ENCODE measurements at regions not wholly inside any gene's neighbourhood (a gene's known extent, or its start where the extent isn't known, plus 50 kb on each side); places are given as distances from the start of the nearest gene placed in this dataset.

DNA sequence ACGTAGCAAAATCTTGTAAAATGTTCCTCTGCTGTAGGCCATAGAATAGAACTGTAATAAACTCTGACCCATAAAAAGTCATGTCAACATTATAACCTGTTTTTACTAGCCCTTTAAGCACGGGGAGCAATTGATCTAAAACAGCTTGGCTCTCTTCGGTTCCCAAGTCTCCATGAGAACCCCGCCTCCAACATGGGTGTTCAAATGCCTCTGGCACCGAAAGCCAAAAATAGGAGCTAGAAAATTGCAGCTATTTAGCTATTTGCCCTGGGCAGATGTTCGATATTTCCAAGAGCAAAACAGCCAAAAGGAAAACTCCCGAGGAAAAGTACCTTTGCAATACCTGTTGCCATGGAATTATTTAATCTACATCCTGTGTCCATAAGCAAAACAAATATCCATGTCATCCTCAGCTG lies 563.1 kb downstream of the EFNB2 start:
- DNase-seq = no peak

DNA sequence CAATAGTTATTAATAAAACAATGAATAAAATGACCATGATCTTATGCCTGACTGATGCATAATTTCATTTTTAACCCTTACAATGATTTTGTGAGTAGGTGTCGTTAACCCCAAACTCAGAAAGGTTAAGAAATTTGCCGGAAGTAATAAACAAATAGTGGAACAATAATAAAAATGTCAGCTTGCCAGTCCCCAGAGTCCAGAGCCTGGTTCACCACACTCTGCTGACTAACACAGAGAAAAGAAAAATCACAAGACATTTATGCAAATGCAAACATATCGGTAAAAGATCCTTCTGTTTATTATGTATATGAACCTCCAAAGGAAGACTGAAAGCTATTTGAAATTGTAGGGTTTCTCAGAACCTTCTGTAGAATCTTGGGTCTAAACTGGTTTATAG lies 563.7 kb downstream of the EFNB2 start:
- no peak for DNase-seq

DNA sequence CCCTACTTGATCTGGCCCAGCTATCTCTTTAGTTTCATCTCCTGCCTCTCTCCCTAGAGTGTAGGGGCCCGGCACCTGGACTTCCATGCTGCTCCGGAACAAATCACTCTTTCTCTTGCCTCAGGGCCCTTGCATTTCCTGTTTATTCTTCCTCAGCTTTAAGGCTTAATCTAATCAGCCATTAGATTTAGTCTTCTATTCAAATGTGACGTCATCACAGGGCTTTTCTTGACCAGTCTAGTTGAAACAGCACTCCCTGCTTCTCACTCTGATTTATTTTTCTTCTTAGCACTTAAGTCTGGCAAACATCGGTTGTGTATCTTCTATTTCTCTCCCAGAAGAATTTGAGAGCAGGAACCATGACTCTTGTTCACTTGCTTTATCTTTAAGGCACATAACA lies 564.1 kb downstream of the EFNB2 start:
- DNase-seq = no peak

DNA sequence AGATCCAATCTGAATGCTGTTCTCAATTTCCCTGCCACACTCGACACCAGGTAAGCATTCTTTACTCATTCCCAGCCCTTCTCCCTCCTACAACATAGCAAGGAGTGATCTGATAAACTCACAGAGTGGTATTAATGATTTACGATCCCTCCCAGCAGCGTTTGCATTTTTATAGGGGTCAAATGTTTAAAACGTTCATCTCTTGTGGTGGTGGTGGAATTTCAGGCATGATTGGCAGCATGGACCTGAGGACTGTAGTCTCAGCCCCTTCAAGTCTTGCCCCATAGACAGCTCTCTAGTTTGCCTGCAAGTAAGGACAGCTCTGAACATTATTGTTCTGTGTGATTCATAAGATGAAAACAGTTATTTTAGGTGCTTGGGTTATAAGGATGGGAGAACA lies 565.7 kb downstream of the EFNB2 start:
- DNase-seq = no peak

DNA sequence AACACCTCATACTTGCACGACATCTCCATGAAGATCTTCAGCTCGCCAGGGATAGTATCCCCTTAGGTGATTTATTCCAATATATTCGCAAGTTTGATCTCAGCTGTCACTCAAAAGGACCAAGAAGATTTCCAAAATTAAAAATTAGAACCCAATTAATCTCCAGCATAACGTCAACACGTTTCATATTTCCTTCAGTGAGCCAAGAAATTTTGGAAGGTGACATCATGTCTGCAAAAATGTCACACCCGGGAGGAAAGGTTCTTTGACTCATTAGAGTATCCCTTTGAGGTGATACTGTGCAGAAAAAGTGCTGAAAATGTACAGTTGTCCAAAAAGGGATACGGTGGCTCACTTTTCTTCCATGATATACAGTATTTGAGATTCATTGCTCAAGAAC lies 569.6 kb downstream of the EFNB2 start:
- no peak for DNase-seq

DNA sequence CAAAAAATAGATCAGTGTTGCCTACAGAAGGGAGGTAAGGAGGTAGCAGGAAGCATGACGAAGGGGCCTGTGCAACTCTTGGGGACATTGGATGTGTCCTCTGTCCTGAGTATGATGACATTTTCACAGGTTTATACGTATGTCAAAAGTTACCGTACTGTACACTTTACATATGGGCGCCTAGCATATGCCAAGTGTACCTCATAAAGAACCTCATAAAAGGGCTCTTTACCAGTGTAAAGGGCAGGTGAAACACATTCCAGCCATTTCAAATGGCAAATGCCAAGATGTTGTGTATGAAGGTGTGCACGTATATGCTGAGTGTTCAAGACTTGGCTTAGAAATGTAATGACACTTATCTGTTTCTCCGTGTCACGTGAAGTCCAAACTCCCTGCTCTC lies 573.4 kb downstream of the EFNB2 start:
- no peak for DNase-seq

DNA sequence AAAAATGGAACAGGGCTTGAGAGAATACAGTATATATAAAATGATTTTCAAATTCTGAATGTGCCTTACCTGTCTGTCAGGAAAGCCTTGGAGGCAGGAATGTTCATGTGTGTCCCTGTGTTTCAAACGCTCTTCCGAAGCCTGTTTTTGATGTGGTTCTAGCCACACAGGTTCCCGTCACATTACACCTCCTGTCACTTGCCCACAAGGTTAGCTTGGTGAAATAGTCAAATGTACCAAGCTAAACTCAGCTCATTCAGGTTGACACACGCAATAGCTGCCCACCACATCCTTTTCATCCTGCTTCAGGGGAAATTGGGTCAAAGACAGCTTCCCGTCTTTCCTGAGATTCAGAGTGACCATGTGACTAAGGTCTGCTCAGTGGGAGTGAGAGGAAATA lies 574.0 kb downstream of the EFNB2 start:
- DNase-seq = no peak

DNA sequence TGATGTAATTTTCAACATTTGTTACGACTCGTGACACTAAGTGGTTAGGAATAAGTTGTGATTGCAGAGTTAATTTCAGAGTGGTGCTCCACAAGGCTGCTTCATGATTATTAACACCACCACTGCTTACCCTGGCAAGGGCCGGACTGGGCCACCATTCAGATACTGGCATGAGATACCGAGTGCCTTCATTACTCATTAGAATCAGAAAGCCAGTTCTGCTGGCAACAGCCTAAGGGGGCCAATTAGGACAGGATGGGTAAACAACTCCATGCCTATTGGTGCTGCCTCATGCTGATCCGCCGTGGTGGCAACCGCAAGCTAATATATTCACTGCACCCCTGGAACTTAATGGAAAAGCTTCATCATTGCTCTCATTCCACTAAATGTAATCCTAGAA lies 575.1 kb downstream of the EFNB2 start:
- DNase-seq = peak in 1 of 2 donors; percentile 14

DNA sequence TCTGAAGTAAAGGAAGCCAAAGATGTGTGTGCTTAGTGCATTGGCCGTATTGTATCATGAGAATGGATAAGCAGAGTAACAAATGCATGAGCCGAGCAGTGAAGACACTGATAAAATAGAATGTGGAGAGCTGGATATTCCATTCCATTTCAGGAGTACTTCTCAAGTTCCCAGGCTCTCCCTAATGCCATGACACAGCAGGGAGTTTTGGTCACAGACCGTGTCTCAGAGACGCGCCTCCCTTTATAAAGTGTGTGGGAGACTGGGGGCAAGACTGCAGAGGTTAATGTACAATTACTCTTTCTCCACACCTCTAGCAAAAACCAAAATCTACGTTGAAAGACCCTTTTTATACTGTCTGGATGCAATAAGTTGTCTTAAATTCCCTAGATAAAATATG lies 575.6 kb downstream of the EFNB2 start:
- no peak for DNase-seq

DNA sequence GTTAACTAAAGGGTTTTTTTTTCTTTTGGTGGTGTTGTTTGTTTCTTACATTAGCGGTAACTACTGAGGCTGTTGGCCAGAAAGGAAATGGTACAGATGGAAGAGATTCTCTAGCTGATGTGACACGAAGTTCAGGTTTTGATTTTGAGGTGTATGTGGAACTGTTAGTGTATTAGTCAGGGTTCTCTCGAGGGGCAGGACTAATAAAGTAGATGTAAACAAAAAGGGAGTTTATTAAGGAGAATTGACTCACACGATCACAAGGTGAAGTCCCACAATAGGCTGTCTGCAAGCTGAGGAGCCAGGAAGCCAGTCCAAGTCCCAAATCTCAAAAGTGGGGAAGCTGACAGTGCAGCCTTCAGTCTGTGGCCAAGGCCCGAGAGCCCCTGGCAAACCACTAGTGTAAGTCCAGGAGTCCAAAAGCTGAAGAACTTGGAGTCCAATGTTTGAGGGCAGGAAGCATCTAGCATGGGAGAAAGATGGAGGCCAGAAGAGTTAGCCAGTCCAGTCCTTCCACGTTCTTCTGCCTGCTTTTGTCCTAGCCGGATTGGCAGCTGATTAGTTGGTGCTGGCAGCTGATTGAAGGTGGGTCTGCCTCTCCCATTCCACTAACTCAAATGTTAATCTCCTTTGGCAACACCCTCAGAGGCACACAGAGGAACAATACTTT lies 577.6 kb downstream of the EFNB2 start:
- DNase-seq = no peak

DNA sequence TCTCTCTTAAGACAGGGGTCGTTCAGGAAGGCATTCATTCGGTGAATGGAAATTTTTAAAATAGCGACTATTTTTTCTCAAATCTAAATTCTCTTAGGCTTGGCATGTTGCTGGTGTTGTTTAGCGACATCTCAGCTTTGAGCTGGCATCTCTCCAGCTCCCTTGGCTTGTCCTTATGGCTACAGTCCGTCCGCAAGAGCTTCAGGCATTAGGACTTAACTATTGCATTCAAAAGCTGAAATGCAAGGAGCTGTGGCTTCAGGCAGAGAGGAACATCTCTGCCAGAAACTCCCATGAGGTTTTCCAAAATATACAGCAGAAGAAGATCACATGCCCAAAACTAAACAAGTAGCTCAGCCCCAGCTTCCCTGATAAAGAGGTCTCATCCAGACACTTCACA lies 578.5 kb downstream of the EFNB2 start:
- DNase-seq = no peak

DNA sequence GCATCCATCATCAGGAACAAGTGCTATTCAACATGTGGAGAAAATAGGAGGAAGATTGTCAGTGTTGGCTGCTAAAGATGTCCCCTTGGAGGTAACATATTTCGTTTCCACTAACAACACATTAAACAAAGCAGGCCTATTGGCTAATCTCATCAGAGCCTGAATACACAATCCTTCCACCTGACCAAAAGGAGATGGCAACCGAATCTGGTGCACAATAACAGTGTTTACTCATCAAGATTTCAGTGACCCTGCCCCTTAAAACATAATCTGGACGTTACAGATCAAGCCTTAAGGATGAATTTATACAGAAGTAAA lies 582.5 kb downstream of the EFNB2 start:
- no peak for DNase-seq

DNA sequence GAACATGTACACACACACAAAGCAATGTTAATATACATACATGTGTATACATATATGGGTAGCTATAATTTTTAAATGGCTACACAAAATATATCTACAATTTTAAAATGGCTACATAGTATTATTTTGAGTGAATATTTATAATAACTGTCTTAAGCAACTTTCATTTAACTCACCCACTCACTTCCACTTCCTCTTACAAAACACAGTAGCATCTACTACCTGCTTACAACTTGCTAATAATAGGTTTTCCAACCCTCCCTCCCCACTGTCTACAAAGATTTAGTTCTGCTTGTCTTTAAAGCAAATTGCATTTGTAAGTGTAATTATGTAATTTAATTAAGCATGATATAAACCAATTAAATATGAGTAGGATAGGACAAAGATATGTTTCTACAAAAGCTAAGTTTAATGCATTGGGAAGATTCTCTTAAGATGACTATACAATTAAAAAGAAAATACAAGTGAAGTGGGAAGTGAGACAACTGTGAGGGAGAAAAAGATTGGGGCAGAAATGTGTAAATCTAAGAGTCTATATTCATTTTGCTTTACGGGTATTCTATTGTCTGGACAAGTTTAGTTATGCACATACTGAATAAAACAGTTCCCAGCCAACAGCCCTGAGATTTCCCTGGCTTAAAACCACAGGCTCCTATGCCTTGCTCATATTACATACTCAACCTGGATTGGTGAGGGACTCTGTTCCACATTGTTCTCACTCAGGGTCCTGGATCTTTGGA lies 583.1 kb downstream of the EFNB2 start:
- no peak for DNase-seq

DNA sequence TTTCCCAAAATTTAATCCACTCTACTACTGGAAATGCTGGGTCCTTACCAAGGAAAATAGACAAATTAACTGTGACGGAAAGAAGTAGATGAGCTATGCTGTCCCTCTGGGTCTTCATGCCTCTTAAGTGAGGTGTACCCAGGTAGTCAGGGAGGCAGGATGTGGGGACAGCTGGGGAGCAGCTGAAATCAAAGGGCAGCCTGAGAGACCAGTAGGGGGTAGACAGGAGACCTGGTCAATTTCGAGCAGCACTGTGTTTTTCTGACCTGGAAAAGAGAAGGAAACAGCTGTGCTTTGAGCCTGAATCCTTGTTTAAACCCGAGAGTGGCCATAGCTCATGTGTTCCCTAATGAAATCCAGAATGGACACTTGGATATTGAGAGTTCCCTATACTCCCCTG lies 587.3 kb downstream of the EFNB2 start:
- DNase-seq = no peak

DNA sequence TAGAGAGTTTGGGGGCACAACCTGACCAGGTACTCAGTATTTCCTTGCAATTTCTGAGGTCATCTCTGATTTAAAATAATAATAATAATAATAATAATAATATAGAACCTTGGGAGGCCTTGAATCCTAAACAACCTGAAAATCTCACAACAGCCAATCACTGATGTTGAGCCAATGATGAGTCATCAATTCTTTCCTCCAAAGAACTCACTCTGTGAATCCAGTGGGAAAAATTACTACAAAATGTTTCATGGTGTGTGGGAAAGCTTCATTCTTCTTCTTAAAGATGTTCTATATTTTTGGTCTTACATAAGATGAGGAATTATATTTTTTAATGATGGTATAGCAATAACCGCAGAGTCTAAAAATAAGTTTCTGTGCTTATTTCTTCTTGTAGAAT lies 594.6 kb downstream of the EFNB2 start:
- DNase-seq = no peak

DNA sequence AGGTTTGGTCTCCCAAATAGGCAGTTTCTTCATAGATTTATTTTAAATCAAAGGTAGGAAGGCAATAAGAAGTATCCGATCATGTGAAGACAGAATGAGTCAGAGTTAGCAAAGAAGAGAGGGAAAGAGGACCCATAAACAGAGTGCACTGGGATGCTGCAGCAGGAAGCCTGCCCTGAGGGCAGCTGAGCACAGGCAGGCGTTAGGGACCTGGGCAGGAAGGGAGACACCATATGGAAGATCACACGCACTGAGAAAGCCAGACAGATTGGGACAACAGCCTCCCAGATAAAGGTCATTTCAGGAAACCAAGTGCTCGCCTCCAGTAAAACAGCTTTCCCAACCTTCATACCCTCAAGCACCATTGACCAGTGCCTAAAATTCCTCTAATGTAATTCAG lies 598.0 kb downstream of the EFNB2 start:
- no peak for DNase-seq

DNA sequence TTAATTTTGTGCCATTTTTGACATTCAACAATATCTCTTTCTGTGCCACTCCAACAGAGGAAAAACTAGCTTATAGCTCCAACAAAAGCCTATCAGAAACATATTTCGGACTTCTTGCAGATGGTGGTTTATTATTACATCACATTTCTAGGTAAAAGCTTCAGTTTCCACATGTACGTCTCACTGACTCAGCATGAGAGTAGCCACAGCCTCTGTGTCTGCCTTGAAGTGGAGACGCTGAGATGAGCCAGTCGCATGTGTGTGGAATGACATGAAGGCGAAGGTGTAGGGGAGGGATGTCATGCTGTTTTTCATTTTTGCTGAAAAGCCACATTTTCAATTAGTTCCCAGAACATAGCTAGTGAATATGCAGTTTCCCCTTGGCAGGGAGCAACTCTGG lies 598.6 kb downstream of the EFNB2 start:
- no peak for DNase-seq

DNA sequence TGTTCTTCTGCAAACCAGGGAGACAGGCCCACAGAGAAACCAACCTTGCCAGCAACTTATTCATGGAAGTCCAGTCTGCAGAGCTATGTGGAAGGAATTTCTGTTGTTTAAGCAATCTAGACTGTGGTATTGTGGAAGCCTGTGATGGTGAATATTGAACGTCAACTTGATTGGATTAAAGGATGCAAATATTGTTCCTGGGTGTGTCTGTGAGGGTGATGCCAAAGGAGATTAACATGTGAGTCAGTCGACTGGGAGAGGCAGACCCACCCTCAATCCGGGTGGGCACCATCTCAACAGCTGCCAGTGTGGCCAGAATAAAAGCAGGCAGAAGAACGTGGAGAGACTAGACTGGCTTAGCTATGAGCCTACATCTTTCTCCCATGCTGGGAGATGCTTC lies 606.0 kb downstream of the EFNB2 start:
- no peak for DNase-seq

DNA sequence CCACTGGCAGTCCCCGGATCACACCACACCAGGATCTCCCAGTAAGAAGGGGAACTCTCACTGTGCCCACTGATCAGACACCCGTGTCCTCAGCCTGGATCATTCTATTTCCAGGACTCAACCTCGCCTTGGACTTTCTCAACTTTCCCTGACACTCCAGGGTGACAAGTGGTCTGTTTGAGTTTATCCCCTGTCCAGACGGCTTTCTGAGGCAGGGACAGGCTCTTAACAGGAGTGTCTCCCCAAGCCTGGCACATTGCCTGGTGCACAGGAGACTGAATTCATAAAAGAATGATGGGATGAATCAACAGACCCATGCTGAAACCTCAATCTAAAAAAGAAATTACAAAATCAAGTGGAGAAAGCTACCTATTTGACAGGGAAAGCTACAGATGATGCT lies 606.6 kb downstream of the EFNB2 start:
- DNase-seq = no peak

DNA sequence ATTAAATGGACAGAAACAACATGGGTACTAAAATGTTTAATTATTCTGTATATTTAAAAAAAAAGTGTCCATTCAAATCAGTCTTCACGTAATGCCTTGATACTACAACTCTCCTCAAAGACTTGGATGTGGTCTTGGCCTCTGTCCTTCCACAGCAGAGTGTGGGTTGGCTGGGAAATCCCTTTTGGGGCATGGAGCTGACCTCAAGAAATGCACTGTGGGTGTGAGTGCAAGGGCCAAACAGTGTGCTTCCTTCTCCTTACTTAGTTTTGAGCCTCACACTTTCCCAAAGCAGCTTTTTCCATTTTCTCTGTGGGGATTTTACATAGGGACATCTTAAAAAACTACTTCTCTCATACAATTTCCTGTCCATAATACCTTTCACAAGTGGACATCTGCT lies 607.4 kb downstream of the EFNB2 start:
- DNase-seq = no peak

DNA sequence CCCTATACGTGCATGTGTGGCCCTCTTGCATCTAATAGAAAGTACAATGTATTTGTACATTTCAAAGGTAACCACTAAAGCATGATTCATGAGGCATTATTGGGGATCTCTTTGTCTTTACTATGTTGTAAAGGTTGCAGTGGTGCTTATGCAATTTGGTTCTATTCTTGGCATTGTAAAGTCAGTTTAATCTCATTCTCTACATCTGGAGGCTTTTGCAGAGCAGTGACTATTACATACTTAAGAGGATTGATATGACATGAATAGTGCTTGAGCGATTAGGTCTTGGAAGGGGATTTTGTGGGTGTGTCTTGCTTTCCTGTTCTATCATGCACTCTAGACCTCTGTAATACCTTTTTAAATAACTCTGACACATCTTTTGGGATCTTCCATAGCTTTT lies 610.0 kb downstream of the EFNB2 start:
- no peak for DNase-seq

DNA sequence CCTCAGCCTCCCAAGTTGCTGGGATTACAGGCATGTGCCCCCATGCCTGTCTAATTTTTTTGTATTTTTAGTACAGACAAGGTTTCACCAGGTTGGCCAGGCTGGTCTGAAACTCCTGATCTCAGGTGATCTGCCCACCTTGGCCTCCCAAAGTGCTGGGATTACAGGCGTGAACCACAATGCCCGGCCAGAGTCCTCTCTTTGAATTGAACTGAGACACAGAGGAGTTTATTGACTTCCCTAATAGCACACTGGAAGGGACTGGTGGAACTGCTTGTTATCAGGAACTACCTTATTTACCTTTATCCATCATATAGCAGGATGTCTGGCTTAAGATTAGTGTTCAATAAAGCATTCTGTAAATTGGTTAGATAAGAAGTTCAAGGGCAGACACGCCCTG lies 613.8 kb downstream of the EFNB2 start:
- DNase-seq = no peak

DNA sequence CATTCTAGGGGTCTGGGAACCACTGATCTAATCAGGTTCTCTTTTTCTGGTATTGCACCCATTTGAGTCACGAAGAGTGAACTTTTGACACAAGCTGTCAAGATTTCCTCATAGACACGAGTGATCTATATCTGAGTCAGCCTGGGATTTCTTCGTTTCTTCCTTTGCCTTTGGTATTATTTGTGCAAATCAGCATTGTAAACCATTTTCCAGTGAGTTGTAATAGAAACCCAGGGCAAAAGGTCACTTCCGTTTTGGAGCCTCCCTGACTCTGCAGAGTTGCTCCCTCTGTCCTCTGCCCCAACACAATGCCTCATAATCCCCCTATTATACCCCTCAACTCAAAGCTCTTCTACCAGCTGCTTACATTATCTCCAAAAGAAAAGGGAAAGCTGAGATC lies 615.1 kb downstream of the EFNB2 start:
- DNase-seq = no peak

DNA sequence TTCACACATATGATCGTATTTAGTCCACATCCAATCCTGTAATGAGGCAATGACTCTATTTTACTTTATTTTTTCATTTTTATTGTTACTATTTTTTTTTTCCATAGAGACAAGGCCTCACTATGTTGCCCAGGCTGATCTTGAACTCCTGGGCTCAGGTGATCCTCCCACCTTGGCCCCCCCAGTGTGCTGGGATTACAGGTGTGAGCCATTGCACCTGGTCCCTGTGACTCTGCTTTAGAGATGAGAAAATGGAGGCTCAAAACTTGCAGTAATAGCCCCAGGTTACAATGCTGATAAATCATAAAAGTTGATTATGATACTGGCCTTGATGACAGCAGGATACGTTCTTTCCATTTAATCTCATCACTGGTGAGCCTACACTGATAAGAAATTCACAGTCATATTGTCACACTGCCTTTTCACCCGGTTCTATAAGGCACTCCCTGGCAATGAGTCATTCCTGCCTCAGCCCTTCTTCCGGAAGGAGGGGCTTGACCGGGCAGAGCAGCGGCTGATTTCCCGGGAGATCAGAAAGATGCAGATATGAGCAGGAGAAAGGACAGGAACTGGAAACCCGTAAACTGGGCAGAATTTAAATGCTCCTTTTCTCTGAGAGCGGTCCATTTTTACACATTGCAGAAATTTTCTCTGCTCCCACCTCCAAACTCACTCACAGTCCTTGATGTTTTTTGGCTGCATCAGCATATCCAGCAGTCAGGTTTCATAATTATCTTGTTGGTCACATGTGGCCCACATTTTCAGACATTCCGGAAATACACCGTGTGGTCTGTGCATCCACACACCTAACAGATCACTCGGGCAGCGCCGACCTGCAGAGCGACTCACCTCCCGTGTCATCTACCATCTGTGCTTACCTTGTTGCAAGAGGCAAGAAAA lies 616.4 kb downstream of the EFNB2 start:
- DNase-seq = no peak

Data from hippocampal formation (tissue), 2 donors.